SU-DHL-6 (cell line): ENCODE measurements at regions not wholly inside any gene's neighbourhood (a gene's known extent, or its start where the extent isn't known, plus 50 kb on each side); places are given as distances from the start of the nearest gene placed in this dataset.
"Not testable (repeated sequence)": the region's sequence is repeated elsewhere in the genome, so short reads cannot be mapped to it uniquely, and the experiment has no call there.

ENCODE experiments used
- H2AFZ ChIP-seq: fragments of 200-600 bp; sonication (generic); 2 replicates; pipeline ENCODE4 v1.6.1; 2014; ENCODE audit warnings: low read depth, mild to moderate bottlenecking, moderate library complexity, mixed read lengths, antibody characterized with exemption, low read length; ENCODE audit not compliant: severe bottlenecking
- H3F3A ChIP-seq: fragments of 200-600 bp; shearing (Covaris generic); 2 replicates; pipeline ENCODE4 v1.6.0; 2016; ENCODE audit warnings: antibody characterized with exemption, mild to moderate bottlenecking; ENCODE audit not compliant: insufficient read depth
- H3K27ac ChIP-seq: fragments of 200-600 bp; sonication (generic); 2 replicates; pipeline ENCODE4 v1.5.1; 2016; ENCODE audit warnings: low read depth, mild to moderate bottlenecking, low read length, moderate library complexity, mixed read lengths
- H3K27me3 ChIP-seq: fragments of 200-600 bp; sonication (generic), shearing (Covaris generic); 2 replicates; pipeline ENCODE4 v1.6.0; 2014; ENCODE audit warnings: mild to moderate bottlenecking, low read length
- H3K36me3 ChIP-seq: fragments of 200-600 bp; sonication (generic); 2 replicates; pipeline ENCODE4 v1.6.1; 2014; ENCODE audit warnings: mild to moderate bottlenecking, low read length, mixed read lengths
- H3K4me2 ChIP-seq: fragments of 300-600, 200-600 bp; shearing (Covaris generic), sonication (generic); 2 replicates; pipeline ENCODE4 v1.6.0; 2014; ENCODE audit warnings: low read length, low read depth, mild to moderate bottlenecking; ENCODE audit not compliant: poor library complexity, severe bottlenecking
- H3K4me3 ChIP-seq: fragments of 200-600 bp; sonication (generic); 2 replicates; pipeline ENCODE4 v1.5.1; 2014; ENCODE audit warnings: antibody characterized with exemption, low read length, mild to moderate bottlenecking, mixed read lengths; ENCODE audit not compliant: insufficient read depth, poor library complexity, severe bottlenecking
- H3K79me2 ChIP-seq: fragments of 200-600 bp; sonication (generic); 2 replicates; pipeline ENCODE4 v1.6.1; 2014; ENCODE audit warnings: mild to moderate bottlenecking, low read length, moderate library complexity; ENCODE audit not compliant: insufficient read depth
- H3K9ac ChIP-seq: fragments of 200-600 bp; sonication (generic); 2 replicates; pipeline ENCODE4 v1.7.0; 2014; ENCODE audit warnings: mild to moderate bottlenecking, low read length
- H3K9me2 ChIP-seq: fragments of 200-600 bp; sonication (generic); replicated peaks from 2 replicates; pipeline ENCODE4 v1.6.1; 2014; ENCODE audit warnings: low read length; ENCODE audit not compliant: insufficient read depth
- H3K9me3 ChIP-seq: fragments of 200-600 bp; sonication (generic); 2 replicates; pipeline ENCODE4 v1.6.1; 2014; ENCODE audit warnings: low read length, mixed read lengths; ENCODE audit not compliant: insufficient read depth
- H4K20me1 ChIP-seq: fragments of 200-600 bp; sonication (generic); 2 replicates; pipeline ENCODE4 v1.6.1; 2014; ENCODE audit warnings: low read depth, mild to moderate bottlenecking, antibody characterized with exemption, low read length, moderate library complexity, mixed read lengths
- EZH2phosphoT487 ChIP-seq: fragments of 200-600 bp; sonication (generic), shearing (Covaris generic); conservative IDR thresholded peaks from 2 replicates; pipeline ENCODE4 v1.6.1; 2018; ENCODE audit warnings: mild to moderate bottlenecking, antibody characterized with exemption, low read length, moderate library complexity, mixed read lengths
- TF ChIP-seq, protein P1 (sequence below): fragments of 200-600 bp; sonication (generic); IDR thresholded peaks from one replicate; pipeline ENCODE4 v1.5.1; 2017; ENCODE audit warnings: antibody characterized with exemption, mild to moderate bottlenecking, low read length, moderate library complexity; ENCODE audit not compliant: insufficient read depth, poor library complexity, severe bottlenecking

DNA sequence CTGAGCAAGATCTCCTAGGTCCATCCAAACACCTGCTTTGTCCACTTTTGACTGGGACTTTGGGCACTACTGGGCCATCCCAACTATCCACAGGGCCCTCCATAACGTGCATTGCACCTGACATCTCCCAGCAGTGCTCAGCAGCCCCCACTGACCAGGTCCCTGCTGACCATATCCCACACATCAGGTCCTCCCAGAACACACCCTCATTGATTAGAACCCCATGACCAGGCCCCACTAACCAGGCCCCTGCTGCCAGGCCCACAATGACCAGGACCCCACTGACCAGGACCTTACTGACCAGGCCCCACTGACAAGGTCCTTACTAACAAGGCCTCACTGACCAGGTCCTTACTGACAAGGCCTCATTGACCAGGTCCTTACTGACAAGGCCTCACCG, 93.9 kb upstream of the CTSV start:
- H4K20me1 ChIP-seq: no peaks in the 10 kb centered on the region
- no peaks in the 10 kb centered on the region for H3K9me3 ChIP-seq
- H3K27ac ChIP-seq: no peak overlapping the region
- H3K36me3 ChIP-seq: no peaks in the 10 kb centered on the region
- H3K27me3 ChIP-seq: no peaks in the 10 kb centered on the region
- no peak overlapping the region for H3K4me2 ChIP-seq
- H3F3A ChIP-seq: no peaks in the 10 kb centered on the region
- H2AFZ ChIP-seq: no peak overlapping the region
- H3K79me2 ChIP-seq: no peaks in the 10 kb centered on the region
- no peak overlapping the region for H3K4me3 ChIP-seq
- no peaks in the 10 kb centered on the region for H3K9me2 ChIP-seq
- H3K9ac ChIP-seq: no peak overlapping the region
- no peak for TF ChIP-seq EZH2phosphoT487
- TF ChIP-seq, protein P1, sequence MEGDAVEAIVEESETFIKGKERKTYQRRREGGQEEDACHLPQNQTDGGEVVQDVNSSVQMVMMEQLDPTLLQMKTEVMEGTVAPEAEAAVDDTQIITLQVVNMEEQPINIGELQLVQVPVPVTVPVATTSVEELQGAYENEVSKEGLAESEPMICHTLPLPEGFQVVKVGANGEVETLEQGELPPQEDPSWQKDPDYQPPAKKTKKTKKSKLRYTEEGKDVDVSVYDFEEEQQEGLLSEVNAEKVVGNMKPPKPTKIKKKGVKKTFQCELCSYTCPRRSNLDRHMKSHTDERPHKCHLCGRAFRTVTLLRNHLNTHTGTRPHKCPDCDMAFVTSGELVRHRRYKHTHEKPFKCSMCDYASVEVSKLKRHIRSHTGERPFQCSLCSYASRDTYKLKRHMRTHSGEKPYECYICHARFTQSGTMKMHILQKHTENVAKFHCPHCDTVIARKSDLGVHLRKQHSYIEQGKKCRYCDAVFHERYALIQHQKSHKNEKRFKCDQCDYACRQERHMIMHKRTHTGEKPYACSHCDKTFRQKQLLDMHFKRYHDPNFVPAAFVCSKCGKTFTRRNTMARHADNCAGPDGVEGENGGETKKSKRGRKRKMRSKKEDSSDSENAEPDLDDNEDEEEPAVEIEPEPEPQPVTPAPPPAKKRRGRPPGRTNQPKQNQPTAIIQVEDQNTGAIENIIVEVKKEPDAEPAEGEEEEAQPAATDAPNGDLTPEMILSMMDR: no peak

- H3K4me2 ChIP-seq, H3K36me3 ChIP-seq, H2AFZ ChIP-seq, H3K9me3 ChIP-seq, H3K27ac ChIP-seq, H3F3A ChIP-seq, H4K20me1 ChIP-seq, H3K79me2 ChIP-seq, H3K9ac ChIP-seq, H3K4me3 ChIP-seq, H3K27me3 ChIP-seq, H3K9me2 ChIP-seq: not testable (repeated sequence)
Observed at GRCh38 chr9:97130864-97131263, 91.9 kb upstream of the CTSV start.

DNA sequence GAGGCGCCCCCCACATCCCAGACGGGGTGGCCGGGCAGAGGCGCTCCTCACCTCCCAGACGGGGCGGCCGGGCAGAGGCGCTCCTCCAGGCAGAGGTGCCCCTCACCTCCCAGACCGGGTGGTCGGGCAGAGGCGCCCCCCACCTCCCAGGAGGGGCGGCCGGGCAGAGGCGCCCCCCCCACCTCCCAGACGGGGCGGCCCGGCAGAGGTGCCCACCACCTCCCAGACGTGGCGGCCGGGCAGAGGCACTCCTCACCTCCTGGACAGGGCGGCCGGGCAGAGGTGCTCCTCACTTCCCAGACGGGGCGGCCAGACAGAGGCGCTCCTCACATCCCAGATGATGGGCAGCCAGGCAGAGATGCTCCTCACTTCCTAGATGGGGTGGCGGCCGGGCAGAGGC, 91.4 kb upstream of the CTSV start:
- not testable (repeated sequence) for H3K9ac ChIP-seq, H3K9me3 ChIP-seq, H3K27ac ChIP-seq, H3K4me3 ChIP-seq, H2AFZ ChIP-seq, H3K9me2 ChIP-seq, H3K27me3 ChIP-seq, H4K20me1 ChIP-seq, H3F3A ChIP-seq, H3K4me2 ChIP-seq, H3K36me3 ChIP-seq, H3K79me2 ChIP-seq

GRCh38 chr9:97128919-97129318, 90.0 kb upstream of the CTSV start:
- no peaks in the 10 kb centered on the region for H3K9me2 ChIP-seq
- no peak overlapping the region for H3K9ac ChIP-seq
- TF ChIP-seq, protein P1: no peak
- no peak for TF ChIP-seq EZH2phosphoT487
- no peaks in the 10 kb centered on the region for H3K9me3 ChIP-seq
- no peaks in the 10 kb centered on the region for H3F3A ChIP-seq
- no peaks in the 10 kb centered on the region for H3K79me2 ChIP-seq
- no peak overlapping the region for H3K27ac ChIP-seq
- no peaks in the 10 kb centered on the region for H3K27me3 ChIP-seq
- no peaks in the 10 kb centered on the region for H3K36me3 ChIP-seq
- H3K4me2 ChIP-seq: no peak overlapping the region
- no peaks in the 10 kb centered on the region for H4K20me1 ChIP-seq
- no peak overlapping the region for H3K4me3 ChIP-seq
- no peak overlapping the region for H2AFZ ChIP-seq
